MCF 10A (cell line): ENCODE measurements at regions not wholly inside any gene's neighbourhood (a gene's known extent, or its start where the extent isn't known, plus 50 kb on each side); places are given as distances from the start of the nearest gene placed in this dataset.
A peak's percentile ranks its signal among the peaks of the same experiment; 100 is the strongest.

Experiments
- BruUV-seq: library from RNA; stranded (reverse); fragments of 400-500 nt; replicated peaks from 2 replicates; lab custom pipeline; 2021; lab: Mats Ljungman, UMichigan
- CTCF ChIA-PET: fragments of 300-600 bp; sonication (Branson Sonifier 250); formaldehyde crosslinking; extraction: SDS; loops from one replicate; lab custom pipeline; 2021; ENCODE audit warnings: antibody characterized with exemption, inconsistent platforms; lab: Yijun Ruan, JAX
- POLR2A ChIA-PET: fragments of 300-600, 350-650 bp; sonication (Branson Sonifier 250); formaldehyde crosslinking; extraction: SDS; loops from one replicate; lab custom pipeline; 2020; ENCODE audit warnings: antibody characterized with exemption, inconsistent platforms; lab: Yijun Ruan, JAX
- DNase-seq: peaks from one replicate; pipeline ENCODE4 v3.0.0-alpha.2; 2018; ENCODE audit not compliant: unreplicated experiment
- H3K27ac Mint-ChIP-seq: one replicate; pipeline ENCODE4 v1.8.0; 2022; ENCODE audit warnings: mild to moderate bottlenecking, low read depth, mixed read lengths; ENCODE audit not compliant: unreplicated experiment
- H3K27me3 Mint-ChIP-seq: one replicate; pipeline ENCODE4 v1.8.0; 2022; ENCODE audit warnings: mixed read lengths; ENCODE audit not compliant: insufficient read depth, unreplicated experiment
- H3K36me3 Mint-ChIP-seq: one replicate; pipeline ENCODE4 v1.8.0; 2022; ENCODE audit warnings: mild to moderate bottlenecking, moderate library complexity, mixed read lengths; ENCODE audit not compliant: insufficient read depth, unreplicated experiment
- H3K4me1 Mint-ChIP-seq: one replicate; pipeline ENCODE4 v1.8.0; 2022; ENCODE audit warnings: mixed read lengths; ENCODE audit not compliant: insufficient read depth, unreplicated experiment
- H3K4me3 Mint-ChIP-seq: one replicate; pipeline ENCODE4 v1.8.0; 2022; ENCODE audit warnings: mild to moderate bottlenecking, moderate library complexity, mixed read lengths; ENCODE audit not compliant: unreplicated experiment
- H3K9me3 Mint-ChIP-seq: one replicate; pipeline ENCODE4 v1.8.0; 2022; ENCODE audit warnings: mixed read lengths; ENCODE audit not compliant: unreplicated experiment
- intact Hi-C: fragments of 100-400 bp; cut with micrococcal nuclease; formaldehyde crosslinking; loops from 2 replicates; pipeline ENCODE4 v1.14.1; 2022
- TF ChIP-seq, protein P1 (sequence below): fragments of 200-600 bp; IDR thresholded peaks from one replicate; pipeline ENCODE4 v1.8.0; 2022; ENCODE audit warnings: antibody characterized with exemption, mild to moderate bottlenecking; ENCODE audit not compliant: unreplicated experiment

DNA sequence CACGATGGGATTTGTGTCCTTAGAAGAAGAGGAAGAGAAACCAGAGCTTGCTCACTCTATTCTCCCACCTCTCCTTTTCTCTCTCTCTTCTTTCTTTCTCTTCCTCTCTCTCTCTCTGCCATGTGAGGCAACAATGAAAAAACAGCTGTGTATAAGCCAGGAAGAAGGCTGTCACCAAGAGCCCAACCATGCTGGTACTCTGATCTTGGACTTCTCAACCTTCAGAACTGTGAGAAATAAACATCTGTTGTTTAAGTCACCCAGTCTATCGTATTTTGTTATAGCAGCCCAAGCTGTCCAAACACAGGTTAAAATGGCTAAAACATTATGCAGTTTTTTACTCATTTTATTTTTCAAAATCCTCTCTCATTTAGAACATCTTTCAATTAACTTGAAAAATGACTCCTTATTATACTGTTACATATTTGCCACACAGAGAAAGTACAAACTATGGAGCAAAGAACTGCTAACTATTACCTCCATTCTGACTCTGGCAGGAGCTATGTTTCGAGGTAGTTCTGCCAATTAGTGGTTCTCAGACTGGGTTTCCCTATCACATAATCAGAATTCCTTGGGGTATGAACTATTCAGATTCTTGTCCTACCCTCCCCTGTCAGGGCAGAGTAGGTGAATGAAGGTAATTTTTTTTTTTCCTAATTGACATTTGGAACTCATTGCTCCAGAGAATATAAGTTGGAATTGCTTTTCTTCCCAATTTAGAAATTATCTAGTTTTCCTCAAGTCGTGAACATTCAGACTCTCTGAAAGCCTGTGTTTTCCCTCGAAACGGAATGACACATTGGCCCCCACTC lies 434.6 kb downstream of the ENC1 start:
- Mint-ChIP-seq H3K36me3 (no peaks in the 10 kb centered on the region), H3K4me3 (peak overlapping the region; percentile 10), H3K4me1 (peaks cover 27% of the 10 kb centered on the region), H3K27me3 (no peaks in the 10 kb centered on the region), H3K27ac (peak overlapping the region; percentile 93), H3K9me3 (no peaks in the 10 kb centered on the region)
- TF ChIP-seq, protein P1, sequence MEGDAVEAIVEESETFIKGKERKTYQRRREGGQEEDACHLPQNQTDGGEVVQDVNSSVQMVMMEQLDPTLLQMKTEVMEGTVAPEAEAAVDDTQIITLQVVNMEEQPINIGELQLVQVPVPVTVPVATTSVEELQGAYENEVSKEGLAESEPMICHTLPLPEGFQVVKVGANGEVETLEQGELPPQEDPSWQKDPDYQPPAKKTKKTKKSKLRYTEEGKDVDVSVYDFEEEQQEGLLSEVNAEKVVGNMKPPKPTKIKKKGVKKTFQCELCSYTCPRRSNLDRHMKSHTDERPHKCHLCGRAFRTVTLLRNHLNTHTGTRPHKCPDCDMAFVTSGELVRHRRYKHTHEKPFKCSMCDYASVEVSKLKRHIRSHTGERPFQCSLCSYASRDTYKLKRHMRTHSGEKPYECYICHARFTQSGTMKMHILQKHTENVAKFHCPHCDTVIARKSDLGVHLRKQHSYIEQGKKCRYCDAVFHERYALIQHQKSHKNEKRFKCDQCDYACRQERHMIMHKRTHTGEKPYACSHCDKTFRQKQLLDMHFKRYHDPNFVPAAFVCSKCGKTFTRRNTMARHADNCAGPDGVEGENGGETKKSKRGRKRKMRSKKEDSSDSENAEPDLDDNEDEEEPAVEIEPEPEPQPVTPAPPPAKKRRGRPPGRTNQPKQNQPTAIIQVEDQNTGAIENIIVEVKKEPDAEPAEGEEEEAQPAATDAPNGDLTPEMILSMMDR, result no peak
- CTCF ChIA-PET, result interaction anchor here (0.6 to 1.1 kb wide), 2 partner anchors 150 to 301 kb away, joined by 3 read pairs; no protein-coding TSS in a partner anchor
- POLR2A ChIA-PET, result interaction anchor here (1.0 to 1.1 kb wide), 2 partner anchors 55 to 335 kb away, joined by 3 to 5 read pairs; no protein-coding TSS in a partner anchor
- BruUV-seq, result no TSS peak
- peak; percentile 7 for DNase-seq
- intact Hi-C loops, result no loop called here

GRCh38 chr5:74201334-74202081 lies 439.0 kb downstream of the ENC1 start:
- ChIA-PET CTCF (no interaction called here), POLR2A (interaction anchor here (0.5 kb wide), 1 partner anchor 249 kb away, joined by 3 read pairs; no protein-coding TSS in a partner anchor)
- BruUV-seq, result no TSS peak
- Mint-ChIP-seq H3K4me3 (no peak overlapping the region), H3K4me1 (peaks cover 18% of the 10 kb centered on the region), H3K9me3 (no peaks in the 10 kb centered on the region), H3K27me3 (no peaks in the 10 kb centered on the region), H3K27ac (no peak overlapping the region), H3K36me3 (no peaks in the 10 kb centered on the region)
- intact Hi-C loops, result no loop called here
- peak; percentile 53 for DNase-seq
- TF ChIP-seq, protein P1, result no peak

DNA sequence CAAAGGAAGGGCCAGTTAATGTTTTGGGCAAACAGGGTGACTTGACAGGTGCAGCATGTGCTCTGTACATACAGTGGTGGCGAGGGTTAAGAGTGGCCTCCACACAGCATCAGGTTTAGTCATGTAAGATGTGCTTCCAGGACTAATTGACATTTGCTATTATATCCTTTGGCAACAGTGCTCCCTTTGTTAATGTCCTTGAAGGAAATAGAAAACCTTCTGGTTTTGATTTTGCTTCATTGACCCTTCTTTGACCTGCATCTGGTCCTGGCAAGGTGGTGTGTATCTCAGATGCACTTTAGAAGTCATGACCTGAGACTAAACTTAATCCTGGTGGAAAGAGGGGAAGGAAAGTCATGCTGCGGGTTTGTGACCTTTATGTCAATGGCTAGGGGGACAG lies 440.0 kb downstream of the ENC1 start:
- H3K9me3 Mint-ChIP-seq, result no peaks in the 10 kb centered on the region
- intact Hi-C loops, result no loop called here
- no peak for DNase-seq

More for the DNA sequence above, 440.0 kb downstream of the ENC1 start:
- CTCF ChIA-PET, result no interaction called here
- POLR2A ChIA-PET, result no interaction called here
- no peak overlapping the region for H3K4me3 Mint-ChIP-seq
- H3K4me1 Mint-ChIP-seq, result peaks cover 10% of the 10 kb centered on the region
- H3K36me3 Mint-ChIP-seq, result no peaks in the 10 kb centered on the region
- H3K27ac Mint-ChIP-seq, result no peak overlapping the region
- TF ChIP-seq, protein P1, result no peak
- no peaks in the 10 kb centered on the region for H3K27me3 Mint-ChIP-seq
- no TSS peak for BruUV-seq
